ENCODE measurements at regions not wholly inside any gene's neighbourhood (a gene's known extent, or its start where the extent isn't known, plus 50 kb on each side); places are given as distances from the start of the nearest gene placed in this dataset.
"Not testable (repeated sequence)": the region's sequence is repeated elsewhere in the genome, so short reads cannot be mapped to it uniquely, and the experiment has no call there.

- DNase-seq, result no peak
These were observed 344.3 kb downstream of the GADD45G start for GRCh38 chr9:89949111-89949510.

GRCh38 chr9:89951675-89952074 is 346.9 kb downstream of the GADD45G start:
- DNase-seq, result no peak

- no peak for DNase-seq
These were observed 347.6 kb downstream of the GADD45G start for GRCh38 chr9:89952401-89952800.

- DNase-seq, result not testable (repeated sequence)
These were observed 348.5 kb downstream of the GADD45G start for GRCh38 chr9:89953263-89953662.

DNA sequence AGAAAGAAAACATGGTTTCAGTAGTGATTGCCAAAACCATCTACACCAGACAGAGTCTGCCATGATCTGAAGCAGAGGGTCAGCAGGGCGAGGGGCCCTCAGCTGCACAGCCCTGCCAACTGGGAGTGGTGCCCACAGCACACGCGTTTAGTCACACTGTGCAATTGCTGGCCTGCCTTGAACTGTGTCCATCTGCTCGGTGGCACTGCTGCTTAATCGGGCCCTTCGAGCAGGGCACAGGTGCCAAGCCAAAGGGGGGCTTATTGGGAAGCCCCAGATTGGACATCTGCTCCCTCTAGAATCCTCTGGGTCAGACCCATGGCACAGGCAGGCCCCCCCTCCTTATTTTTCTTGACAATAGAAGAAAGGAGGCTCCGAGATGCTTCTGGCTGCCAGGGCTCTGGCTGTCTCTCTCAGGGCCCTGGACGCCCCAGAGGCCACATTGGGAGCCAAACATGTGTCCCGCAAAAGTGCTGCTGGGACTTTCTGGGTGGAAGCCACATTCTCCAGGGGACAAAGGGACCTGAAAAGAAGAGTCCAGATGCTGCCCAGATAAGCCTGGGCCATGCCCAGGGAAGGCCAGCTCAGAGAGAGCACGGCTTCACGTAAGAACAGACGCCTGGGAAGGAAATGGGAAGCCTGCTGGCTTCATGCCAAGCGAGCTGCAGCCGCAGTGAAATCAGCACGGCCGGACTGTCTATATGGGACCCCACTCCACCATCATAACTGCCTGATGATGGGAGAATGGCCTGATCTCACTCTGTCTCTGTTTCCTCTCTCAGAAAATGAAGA is 349.2 kb downstream of the GADD45G start:
- DNase-seq, result no peak

DNA sequence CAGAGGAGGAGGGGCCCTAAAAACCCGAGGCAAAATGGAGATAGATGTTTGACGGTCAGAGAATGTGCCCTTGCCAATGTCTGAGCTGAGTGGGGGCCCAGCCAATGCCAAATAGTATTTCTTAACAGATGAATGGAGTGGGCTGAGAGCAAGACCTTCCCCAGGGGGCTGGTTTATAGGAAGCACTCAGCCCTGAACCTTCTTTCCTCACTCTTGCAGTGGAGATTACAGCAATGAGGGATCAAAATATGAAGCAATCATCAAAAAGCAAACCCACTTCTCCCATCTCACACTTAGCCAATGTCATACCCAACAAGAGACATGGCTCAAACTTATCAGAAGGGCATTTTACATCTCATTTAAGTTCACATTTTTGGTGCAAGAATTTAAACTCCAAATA is 350.3 kb downstream of the GADD45G start:
- no peak for DNase-seq

GRCh38 chr9:89955626-89956025 is 350.8 kb downstream of the GADD45G start:
- DNase-seq, result no peak

GRCh38 chr9:89956331-89956730 is 351.5 kb downstream of the GADD45G start:
- no peak for DNase-seq

- DNase-seq, result no peak
These were observed 352.1 kb downstream of the GADD45G start for GRCh38 chr9:89956907-89957306.

DNA sequence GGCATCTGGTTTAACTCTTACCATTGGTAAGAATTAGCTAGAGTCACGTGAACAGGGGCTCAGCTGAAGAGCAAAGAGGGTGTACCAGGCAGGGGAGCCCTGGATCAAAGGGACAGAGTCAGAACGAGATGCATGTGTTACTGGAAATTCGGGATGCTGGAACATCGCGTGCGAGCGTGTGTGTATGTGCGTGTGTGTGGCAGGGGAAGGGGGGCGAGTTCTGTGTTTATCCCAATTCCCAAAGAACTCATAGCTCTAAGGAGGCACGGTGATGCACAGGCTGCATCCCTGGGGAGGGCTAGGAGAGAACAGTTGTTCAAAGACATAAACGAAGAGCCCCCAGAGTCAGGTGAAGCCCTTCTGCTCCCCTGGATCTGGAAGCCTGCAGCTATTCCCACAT is 353.3 kb downstream of the GADD45G start:
- DNase-seq, result no peak

- no peak for DNase-seq
These were observed 357.0 kb downstream of the GADD45G start for GRCh38 chr9:89961616-89962341.

DNA sequence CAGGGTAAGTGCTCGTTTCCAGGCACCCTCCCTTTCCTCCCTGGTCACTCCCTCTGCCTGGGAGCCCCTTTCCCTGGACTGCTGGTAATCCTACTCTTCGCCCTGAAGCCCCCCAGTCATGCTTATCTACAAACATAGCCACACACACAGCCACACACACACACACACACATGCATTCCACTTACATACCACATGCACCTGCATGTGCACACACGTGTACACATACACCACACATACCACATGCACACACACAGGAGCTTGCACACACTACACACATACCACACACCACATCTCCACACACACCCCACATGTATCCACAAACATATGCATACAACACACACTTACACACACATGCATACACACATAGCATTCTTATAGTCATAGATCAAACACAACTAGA is 358.5 kb downstream of the GADD45G start:
- no peak for DNase-seq

- no peak for DNase-seq
These were observed 362.7 kb downstream of the GADD45G start for GRCh38 chr9:89967527-89967926.

GRCh38 chr9:89969156-89969675 is 364.4 kb downstream of the GADD45G start:
- DNase-seq, result no peak

GRCh38 chr9:89969881-89970639 is 365.2 kb downstream of the GADD45G start:
- DNase-seq, result no peak

GRCh38 chr9:89970701-89971100 is 365.9 kb downstream of the GADD45G start:
- DNase-seq, result no peak

- DNase-seq, result no peak
These were observed 367.7 kb downstream of the GADD45G start for GRCh38 chr9:89972535-89972934.

- DNase-seq, result no peak
These were observed 369.8 kb downstream of the GADD45G start for GRCh38 chr9:89974582-89974981.

GRCh38 chr9:89975024-89975423 is 370.2 kb downstream of the GADD45G start:
- DNase-seq, result no peak

- no peak for DNase-seq
These were observed 370.8 kb downstream of the GADD45G start for GRCh38 chr9:89975630-89976029.

DNA sequence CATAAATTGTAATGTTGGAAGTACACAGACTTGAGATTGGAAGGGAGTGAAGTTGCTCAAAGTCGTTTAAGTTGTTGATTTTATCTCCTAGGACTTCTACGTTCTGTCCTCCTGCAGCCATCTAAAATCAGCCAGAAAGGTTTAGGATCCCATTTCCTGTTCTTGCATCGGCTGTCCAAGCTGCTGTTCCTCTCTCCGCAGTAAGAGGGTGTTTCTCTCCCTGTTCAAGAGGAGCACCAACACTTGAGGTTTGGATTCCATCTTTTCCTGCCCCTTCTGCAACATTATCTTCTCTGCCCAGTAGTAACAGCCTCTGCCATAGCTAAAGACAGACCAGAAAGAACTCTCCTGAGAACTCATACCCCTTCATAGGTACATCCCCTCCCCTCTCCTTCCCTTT is 373.4 kb downstream of the GADD45G start:
- no peak for DNase-seq

- no peak for DNase-seq
These were observed 375.8 kb downstream of the GADD45G start for GRCh38 chr9:89980600-89980999.

GRCh38 chr9:89982016-89982415 is 377.2 kb downstream of the GADD45G start:
- DNase-seq, result no peak
